ENCODE measurements at regions not wholly inside any gene's neighbourhood (a gene's known extent, or its start where the extent isn't known, plus 50 kb on each side); places are given as distances from the start of the nearest gene placed in this dataset.

DNA sequence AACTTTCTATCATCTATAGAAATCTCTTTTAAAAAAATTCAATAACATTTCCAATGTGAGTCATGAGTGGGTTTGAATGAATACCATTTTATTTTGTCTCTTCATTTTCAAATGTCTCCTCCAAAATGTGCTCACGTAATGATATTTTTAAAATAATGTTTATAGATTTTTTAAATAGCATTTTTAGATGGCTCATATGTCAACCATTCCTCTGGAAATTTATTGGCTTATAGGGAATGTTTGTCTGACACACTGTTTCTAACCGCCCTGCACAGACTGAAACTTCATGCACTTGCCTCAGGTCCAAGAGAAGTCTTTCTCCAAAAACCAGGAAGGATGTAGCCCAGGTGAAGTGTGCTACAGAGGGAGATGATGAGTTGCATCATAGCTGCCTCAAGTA lies 88.8 kb upstream of the PLEKHG7 start:
- FAIRE-seq, result no peak

DNA sequence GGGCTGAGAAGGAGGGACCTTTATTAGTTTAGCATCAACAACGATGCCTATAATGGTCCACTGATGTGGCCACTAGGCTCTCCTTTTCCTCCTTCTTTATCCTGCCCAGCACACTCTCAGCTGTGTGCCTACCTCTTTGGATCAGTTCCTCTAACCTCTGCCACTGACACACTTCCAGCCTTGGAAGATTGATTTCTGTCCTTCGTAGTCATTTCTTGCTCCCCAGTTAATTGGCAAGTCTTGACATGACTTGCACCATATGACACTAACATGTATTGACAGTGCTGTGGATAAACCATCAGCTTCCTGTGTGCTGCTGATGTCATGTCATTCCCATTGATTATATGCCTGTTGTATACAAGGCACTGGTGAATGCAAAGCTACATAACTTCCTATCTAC lies 90.2 kb upstream of the PLEKHG7 start:
- FAIRE-seq, result no peak

DNA sequence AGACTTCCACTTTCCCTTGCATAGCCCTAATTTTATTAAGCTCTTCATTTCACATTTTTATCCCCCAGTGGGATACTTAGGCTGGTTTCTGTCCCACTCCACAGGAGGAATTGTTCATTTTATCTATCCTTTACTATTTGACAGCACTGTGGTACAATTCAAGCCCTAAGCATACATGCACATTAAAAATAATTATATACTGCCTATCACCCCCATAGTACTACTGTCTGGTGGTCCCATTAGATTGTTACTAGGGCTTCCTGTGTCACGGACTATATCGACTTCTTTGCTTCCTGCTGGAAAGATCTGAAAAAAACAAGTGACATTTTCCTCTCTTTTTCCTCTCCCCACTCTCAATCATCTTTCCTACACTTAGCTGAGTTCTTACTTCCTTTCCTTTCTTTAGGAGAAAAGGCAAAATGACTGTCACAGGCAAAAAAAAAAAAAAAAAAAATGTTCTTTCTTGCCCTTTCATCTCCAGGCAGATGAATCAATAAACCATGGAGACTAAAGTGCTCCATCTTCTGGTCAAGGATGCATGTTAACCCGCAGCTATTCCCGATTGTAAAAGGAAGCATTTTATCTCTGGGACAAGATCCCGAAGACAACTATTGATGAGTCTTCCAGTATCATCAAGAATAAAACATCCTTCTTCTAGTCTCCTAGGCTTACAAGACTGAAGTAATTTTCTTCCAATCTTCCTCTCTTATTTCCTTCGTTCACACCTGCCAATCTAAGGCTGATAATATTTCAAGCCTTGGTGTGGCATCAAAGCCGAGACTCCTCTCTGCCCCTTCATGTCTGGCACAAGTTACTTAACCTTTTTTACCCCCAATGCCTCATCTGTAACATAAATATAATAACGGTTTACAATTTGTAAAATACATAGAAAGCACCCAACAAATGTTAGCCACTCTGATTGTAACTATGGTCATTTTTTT lies 94.4 kb upstream of the PLEKHG7 start:
- FAIRE-seq, result peak; percentile 97

DNA sequence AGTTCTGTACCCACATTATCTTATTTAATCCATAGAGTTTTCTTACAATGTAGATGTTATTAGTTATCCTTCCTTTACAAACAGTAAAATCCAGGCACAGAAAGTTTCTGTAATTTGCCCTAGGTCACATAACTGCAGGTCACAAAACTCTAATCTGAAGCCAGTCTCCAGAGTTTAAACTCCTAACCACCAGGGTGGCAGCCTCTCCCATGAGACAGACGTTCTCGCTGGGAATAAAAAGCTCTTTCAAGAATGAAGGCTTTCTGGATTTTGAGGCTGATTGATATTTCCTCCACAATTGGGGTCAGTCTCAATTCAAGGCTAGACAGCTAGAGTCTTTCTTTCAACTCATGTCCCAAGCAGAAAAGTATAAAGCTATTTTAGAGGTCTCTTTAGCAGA lies 95.8 kb upstream of the PLEKHG7 start:
- FAIRE-seq, result no peak

DNA sequence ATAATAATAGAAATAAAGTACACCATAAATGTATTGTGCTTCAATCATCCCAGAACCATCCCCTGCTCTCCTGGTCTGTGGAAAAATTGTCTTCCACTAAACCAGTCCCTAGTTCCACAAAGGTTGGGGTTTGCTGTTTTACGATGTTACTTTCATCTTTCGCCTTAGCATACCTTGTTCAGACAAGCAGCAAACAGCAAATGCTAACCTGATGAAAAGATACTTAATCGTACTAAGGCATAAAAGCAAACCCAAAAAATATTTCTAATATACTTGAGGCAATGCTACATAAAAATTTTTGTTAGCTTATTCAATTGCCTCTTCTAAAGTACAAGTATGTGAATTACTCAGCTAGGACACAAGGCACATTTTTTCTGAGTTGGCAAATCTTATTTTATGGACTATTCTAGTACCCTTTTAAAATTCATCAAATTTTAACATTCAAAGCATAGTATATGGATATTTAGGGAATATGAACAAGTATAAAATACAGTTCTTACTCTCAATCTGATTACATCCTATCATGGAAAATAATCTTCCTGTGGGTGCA lies 97.1 kb upstream of the PLEKHG7 start:
- FAIRE-seq, result no peak

DNA sequence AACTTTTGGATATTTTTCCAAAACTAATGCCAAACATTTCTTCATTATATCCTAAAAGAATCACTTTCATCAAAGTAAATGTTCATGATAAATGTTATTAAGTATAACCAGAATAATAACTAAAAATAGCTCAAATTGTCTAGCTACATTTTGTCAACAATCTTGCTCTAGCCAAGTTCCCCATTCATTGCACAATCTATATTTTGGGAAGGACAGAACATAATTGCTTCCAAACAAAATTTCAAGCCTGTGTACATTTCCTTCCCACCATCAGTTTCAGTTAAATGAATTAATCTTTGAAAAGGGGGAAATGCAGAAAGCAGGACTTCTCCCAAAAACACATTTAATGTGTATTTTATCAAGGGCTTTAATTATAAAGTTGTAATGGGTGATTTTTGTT lies 98.0 kb upstream of the PLEKHG7 start:
- no peak for FAIRE-seq

DNA sequence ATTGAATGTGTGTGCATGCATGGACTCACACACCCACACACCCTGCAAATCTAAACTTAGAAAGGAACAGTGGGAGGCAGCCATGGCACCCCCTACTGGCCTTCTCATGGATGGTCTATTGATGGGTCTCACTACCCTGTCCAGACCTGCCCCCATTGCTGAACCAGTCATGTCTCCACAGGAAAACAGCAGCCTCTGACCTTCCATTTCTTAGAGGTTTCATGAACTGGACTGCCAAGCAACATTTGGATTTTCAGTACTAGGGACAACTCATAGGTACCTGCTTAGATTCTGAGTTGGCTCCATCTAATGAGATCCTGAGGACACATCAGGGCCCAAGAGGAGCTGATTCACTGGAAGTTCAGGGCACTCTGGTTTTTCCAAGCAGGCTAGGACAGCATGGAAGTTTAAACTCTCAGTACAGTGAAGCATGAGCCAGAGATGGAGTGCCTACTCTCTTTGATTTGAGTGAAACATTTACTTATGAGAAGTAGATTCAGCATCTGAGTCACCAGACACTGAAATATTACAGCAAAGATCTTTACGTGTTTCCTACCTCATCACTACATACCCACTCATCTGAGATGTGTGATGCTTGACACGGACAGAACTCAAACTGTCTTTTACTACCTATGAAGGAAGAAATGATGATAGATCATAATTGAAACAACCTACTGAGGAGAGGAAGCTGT lies 98.9 kb upstream of the PLEKHG7 start:
- no peak for FAIRE-seq

DNA sequence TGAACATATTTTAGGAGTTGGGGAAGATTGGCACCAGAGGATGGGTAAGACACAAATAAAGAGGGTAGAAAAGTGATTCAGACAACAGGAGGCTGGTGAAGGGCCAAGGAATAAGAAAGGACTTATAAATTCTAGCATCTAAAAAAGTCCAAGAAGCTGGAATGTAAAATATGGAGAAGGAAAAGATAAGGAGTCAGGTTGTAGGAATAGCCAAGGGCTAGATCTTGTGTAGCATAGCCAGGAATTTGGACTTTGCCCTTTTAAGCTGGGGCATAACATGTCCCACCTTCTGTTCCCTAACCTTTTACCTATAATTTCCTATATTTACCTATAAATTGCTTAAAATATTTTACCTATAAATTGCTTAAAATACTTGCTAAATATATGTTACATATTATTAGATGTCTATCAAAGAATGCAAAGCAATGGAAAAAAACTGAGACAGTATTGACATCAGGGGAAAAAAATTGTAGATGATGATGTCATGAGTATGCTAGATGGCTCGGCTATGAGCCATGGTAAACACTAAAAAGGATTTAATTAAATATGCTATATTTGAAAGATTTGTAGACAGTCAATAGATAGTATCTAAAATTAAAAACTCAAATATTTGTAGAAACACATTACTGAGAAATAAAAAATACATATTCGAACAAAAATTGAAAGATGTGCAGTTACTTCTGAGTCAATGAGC lies 99.7 kb upstream of the PLEKHG7 start:
- no peak for FAIRE-seq

DNA sequence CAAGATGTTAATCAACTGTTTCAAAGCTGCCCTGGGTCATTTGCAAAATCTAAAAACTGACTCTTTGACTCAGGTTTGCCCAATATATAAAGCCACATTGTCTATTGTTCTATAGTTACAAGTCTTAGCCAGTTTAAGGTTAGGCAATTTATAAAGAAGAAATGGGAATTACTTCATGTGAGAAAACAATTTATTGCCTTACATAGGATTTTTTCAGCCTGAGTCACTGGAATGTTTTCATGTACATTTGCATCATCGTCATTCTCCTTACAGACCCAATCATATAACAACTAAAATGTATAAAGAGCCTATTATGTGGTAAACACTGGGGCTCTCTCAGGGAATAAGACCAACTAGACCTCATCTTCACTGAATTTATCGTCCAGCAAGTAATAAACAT lies 100.3 kb upstream of the PLEKHG7 start:
- no peak for FAIRE-seq

DNA sequence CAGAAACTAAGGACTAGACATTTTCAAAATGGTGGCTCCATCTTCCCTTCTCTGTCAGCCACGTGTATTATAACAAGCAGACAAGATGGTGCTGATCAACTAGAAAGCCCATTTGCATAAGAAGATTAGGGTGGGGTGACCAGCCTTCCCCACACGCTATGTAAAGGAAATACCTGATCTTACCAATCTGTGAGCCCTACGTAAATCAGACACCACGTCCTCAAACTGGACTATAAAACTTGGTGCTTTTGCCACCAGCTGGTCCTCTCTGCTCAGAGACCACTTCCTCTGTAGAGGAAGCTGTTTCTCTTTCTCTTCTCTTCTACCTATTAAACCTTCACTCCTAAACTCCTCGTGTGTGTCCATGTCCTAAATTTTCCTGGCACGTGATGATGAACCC lies 101.1 kb upstream of the PLEKHG7 start:
- no peak for FAIRE-seq

DNA sequence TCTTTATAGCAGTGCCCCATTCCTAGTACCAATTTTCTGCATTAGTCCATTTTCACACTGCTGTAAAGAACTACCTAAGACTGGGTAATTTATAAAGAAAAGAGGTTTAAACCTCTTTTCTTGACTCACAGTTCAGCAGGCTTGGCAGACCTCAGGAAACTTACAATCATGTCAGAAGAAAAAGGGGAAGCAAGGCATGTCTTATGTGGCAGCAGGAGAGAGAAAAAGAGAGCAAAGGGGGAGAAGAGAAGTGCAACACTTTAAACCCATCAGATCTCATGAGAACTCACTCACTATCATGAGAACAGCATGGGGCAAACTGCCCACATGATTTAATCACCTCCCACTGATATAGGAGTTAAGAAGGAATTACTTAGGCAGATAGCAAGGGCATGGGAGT lies 101.6 kb upstream of the PLEKHG7 start:
- FAIRE-seq, result no peak

DNA sequence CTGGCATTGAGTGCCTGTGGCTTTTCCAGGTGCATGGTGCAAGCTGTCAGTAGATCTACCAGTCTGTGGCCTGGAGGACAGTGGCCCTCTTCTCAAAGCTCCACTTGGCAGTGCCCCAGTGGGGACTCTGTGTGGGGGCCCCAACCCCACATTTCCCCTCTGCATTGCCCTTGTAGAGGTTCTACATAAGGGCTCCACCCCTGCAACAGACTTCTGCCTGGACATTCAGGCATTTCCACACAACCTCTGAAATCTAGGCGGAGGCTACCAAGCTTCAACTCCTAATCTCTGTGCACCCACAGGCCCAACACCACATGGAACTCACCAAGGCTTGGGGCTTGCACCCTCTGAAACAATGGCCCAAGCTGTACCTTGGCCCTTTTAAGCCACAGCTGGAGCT lies 102.7 kb upstream of the PLEKHG7 start:
- no peak for FAIRE-seq

DNA sequence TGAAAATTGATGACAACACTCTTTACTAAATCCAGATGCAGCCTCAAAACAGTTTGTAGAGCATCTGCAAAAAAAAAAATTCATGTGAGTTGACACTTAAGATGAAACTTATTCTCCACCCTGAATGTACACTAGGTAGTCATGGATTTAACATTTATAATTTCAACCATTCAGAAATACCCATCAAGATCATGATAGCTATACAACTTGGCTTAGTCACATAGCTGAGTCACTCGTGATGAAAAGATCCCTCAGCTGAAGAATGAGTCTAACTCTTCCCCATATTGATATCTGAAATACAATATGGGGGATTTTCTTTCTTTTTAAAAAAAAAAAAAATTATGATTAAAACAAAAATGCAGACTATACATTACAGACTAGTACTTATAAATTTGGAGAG lies 104.8 kb upstream of the PLEKHG7 start:
- FAIRE-seq, result no peak

DNA sequence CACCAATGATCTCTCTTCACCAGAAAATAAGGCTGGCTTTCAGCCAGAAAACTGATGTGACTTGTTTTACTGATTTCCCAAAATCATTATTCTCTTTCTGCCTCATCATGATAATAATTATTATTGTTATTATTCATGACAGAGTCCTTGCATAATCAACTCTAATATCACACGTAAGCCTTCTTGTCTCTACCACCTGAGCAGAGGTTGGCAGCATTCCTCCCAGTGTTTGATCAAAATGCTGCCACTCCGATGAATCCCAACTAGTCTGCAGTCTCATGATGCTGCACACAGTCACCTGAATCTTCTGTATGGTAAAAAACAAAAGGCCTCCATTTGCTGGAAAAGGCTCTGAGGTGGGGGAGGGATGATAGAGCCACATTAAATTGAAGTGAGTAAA lies 105.7 kb upstream of the PLEKHG7 start:
- FAIRE-seq, result no peak

DNA sequence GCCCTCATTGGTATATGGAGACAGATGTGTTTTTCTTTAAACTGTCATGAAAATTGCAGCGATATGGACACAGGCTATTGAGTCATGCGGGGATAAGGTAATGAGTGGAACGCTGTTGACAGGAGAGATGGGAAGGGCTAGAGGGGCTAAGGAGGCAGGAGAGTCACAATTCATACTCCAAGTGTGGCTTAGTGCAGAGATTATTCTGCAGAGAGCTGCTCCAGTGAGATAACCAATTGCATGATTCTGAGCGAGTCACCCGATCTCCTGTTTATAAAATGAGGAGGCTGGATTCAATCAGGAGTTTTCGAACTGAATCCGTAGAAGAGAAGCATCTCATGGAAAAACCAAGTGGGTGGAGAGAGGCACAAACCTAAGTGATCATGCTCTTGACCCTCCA lies 106.4 kb upstream of the PLEKHG7 start:
- FAIRE-seq, result no peak

DNA sequence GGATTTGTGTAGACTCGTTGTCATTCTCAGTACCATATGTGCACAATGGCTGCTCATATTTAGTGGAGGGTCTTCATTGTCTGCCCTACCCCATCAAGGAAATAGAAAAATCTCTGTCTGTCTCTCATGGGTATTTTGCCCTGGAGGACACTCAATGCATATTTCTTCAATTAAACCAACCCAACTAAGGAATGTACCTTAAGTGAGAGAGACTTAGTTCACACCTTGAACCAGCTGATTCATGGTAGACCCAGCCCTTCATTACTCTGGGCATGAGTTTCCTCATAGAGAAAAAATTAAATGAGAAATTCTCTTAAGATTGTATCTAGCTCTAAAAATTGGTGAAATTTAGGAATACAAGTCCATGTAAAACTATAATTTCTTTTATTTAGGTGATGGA lies 107.1 kb upstream of the PLEKHG7 start:
- FAIRE-seq, result no peak

DNA sequence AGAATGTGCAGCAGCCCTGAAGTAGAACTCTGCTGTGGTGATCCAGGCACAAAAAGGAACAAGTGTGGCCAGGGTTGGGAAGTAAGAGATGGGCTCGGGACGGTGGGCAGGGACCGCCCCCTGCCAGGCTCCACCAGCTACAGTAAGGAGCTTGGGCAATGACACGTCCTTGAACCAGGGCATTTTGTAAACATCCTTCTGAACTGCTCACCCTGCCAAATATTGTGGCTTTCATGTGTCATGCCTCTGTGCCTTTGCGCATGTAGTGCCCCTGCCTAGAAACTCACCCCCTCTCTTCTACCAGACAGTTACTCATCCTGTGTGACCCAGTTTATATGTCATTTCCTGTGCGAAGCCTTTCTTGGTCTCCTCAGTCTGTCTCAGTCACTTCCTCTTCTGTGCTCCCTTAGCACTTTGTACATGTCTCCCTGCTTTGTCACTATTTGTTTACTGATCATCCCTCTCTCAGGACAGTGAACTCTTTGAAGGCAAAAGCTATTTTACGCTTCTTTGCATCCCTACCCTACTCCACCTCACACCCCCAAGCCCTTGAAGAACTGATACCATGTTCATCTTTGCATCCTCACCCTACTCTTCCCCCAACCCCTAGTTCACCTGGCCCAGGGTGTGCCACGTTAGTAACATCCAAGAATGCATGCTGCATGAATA lies 108.9 kb upstream of the PLEKHG7 start:
- FAIRE-seq, result no peak

DNA sequence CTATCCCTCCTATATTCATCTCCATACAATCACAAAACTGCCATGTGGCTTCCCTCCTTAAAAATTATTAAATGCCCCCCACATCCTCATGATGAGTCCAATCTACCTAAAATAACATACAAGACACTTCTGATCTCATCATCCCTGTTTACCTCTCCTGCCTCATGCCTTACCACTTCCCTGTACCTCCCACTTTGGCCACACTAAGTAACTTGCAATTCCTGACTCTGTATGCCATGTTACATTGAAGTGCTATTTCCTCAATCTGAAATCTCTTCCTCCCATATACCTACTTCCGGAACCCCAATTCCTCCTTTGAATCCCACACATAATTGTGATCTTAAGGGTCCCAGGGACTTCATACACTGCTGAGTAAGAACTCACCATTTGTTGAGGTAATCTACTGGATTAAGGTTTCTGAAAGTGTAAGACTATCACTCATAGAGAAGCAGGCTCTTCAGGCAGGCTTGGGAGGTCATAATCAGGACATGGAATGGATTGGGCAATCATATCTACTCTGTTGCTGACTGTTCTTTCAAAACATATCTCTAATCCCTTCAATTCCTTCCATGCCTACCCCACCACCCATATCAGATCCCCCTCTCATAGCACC lies 117.6 kb upstream of the PLEKHG7 start:
- FAIRE-seq, result no peak

DNA sequence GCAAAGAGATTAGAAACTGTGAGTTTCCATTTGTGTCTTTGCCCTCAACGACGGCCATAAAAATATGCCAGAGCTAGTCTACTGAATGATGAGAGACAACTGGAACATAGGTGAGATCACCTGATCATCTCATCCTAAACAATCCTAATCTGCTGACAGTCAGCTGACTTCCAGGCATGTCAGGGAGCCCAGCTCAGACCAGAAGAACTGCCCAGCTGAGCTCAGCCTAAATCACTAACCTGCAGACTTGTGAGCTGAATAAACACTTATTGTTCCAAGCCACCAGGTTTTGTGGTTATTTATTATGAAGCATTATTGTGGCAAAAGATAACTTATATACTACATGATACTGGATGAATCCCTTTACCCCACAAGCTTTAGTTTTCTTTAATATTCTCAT lies 118.9 kb upstream of the PLEKHG7 start:
- no peak for FAIRE-seq

DNA sequence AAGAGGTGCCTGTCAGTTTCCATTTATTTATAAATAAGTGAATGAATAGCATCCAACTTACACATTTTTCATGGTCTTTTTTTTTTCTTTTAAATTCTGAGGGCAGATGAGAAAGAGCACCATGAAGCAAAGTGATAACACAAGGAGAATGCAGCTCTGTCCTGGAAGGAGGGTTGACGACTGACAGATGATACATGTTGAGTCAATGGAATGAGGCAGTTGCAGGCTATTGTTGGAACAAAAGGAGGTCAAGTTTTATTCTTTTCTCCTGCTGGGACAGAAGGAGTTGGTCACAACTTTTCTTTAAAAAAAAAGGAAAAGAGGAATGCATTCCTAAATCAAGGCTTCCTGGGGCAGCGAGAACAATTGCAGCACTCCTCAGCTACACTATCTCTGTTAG lies 119.9 kb upstream of the PLEKHG7 start:
- no peak for FAIRE-seq

DNA sequence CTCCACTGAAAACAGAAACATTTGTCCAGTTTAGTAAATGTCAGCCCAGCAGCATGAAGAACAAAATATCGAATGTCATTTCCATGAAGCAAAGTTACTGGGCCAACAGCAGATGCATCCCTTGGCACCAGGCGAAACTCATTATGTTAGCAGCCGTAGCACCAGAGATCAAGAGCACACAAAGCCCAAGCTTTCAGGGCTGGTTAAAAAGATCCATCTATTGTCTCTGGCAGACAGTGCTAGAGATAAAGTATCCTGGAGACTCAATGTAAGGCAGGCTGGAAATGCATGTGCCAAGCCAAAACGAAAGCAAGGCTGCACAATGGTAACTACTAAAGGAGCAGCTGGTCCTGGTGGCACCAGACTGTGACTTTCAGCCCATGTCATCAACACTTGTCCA lies 120.3 kb upstream of the PLEKHG7 start:
- FAIRE-seq, result no peak

DNA sequence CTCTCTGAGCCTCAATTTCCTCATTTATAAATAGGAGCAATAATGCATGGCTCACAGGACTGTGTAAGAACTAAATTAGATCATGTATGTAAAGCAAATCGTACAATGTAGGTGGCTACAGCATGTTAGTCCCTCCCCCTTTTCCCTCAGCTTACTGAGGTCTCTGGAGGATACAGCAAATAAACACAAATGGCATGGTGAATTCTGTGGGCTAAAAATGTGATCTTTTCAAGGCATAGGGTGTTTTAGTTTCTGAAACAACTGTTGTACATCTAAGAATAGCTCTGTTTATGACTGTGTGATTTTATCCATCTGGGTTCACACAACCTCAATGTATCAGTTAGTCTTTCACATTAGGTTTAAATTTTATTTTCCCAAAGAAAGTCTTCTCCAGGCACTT lies 121.2 kb upstream of the PLEKHG7 start:
- FAIRE-seq, result no peak

Measured in islet of Langerhans (tissue), 1 donor.